NOMO-1 treated with DMSO at 0.1 percent for 48 hours (cell line): ENCODE measurements at regions not wholly inside any gene's neighbourhood (a gene's known extent, or its start where the extent isn't known, plus 50 kb on each side); places are given as distances from the start of the nearest gene placed in this dataset.

Experiments
- DNase-seq: peaks from one replicate; lab custom pipeline; 2025; ENCODE audit not compliant: unreplicated experiment; lab: John Stamatoyannopoulos, UW

DNA sequence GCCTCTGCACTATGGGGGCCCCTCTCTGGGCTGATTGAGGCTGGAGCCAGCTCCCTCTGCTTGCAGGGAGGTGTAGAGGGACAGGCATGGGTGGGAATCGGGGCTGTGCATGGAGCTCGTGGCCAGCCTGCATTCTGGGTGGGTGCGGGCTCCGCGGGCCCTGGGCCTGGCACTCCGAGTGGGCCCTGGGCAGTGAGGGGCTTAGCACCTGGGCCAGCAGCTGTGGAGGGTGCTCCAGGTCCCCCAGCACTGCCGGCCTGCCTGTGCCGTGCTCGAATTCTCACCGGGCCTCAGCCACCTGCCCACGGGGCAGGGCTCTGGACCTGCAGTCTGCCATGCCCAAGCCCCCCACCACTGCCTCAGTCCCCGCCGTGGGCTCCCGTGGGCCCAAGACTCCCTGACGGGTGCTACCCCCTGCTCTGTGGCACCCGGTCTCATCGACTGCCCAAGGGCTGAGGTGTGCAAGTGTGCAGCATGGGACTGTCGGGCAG lies 681.2 kb downstream of the PDHA2 start:
- DNase-seq = no peak

DNA sequence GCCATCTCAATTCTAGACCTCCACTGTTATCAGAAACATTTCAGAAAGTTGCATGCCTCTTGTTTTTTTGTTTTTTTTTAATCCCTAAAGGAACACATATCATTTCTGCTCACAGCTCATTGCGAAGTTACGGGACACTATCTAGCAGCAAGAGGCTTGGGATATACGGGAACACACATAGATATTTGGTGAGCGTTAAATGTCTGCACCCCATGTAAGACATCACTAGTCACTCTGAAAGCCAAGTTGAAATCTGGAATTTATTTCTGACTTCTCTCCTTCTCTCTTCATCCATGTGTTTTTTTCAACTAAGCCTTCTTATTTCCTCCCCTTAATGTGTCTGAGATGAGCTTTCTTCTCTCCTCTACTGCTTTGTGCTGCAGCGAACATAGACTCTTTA lies 683.7 kb downstream of the PDHA2 start:
- no peak for DNase-seq

DNA sequence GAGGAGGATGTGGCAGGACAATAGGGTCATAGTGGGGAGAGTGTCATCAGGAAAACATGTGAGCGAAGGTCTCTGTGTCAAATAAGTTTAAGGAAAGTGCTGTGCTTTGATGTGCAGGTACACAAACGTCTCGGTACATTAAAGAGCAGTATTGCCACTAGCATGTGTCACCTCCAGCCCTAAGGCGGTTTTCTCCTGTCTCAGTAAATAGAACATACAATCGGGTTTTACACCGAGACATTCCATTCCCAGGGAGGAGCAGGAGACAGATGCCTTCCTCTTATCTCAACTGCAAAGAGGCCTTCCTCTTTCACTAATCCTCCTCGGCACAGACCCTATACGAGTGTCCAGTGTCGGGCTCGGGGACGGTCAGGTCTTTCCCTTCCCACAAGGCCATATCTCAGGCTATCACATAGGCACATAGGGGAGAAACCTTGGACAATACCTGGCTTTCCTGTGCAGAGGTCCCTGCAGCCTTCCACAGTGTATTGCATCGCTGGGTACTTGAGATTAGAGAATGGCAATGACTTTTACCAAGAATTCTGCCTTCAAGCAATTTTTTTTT lies 684.5 kb downstream of the PDHA2 start:
- DNase-seq = no peak

DNA sequence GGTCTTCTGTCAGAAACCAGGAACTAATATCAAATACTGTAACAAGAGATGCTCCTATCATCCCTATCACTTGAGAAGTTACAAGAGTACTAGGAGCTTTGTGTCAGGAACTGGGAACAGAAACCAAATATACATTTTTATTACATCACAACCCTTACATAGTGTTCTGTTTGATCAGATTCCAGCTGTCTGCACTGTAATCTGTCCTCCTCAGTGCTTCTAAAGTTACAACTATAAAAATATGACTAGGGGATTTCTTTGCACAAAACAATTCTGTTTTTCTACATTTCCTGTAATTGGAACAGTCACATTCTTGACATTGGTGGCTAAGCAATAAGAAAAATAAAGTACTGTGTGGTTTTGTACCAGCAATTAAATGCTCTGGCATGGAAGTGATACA lies 686.0 kb downstream of the PDHA2 start:
- no peak for DNase-seq

DNA sequence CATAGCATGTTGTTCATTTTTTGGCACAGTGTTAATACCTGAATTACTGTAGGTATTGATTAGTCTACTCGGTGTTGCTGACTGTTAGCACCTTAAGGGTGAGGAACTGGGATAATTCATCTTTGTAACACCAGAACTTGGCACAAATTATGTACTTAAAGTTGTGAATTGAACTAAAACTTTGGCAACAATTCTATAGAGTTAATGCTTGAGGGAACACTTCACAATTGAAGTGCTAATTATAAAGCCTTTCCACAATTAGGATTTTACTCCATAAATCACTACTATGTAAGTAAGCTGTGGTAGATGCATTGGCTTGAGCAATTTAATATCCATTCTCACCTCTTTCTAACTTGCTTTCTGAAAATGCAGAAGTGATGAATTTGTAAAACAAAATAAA lies 686.7 kb downstream of the PDHA2 start:
- DNase-seq = no peak

DNA sequence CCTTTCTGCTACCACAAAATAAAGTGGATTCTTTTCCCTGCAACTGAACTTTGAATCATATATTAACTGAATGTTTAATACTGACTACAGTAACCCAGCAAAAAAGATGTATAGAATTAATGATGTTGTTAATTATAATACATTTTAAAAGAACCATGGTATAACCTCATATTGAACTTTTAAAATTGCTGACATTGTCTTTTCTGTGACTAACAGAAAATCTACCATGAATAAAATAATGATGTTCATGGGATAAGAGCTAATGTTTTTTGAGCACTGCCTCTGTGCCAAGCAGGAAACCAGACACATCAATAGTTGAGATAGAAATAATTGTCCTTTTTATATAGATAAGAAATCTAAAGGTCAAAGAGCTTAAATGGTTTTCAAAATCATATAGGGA lies 691.9 kb downstream of the PDHA2 start:
- DNase-seq = no peak

DNA sequence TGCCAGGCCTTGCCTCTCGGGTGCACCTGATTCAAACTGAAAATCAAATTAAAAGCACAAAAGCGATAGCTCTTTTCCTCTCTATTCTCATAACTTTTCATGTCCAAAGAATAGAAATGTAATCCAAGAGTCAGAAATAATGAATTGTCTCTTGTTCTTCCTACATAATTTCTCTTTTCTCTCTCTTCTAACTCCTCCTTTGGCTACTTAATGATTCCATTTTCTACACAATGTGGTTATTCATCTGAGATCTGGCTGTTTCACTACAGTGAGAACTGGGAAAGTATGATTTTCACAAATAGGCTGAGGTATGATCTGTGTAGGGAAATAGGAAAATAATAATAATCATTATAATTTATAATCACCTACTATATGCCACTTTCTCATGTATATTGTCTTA lies 703.5 kb downstream of the PDHA2 start:
- no peak for DNase-seq

DNA sequence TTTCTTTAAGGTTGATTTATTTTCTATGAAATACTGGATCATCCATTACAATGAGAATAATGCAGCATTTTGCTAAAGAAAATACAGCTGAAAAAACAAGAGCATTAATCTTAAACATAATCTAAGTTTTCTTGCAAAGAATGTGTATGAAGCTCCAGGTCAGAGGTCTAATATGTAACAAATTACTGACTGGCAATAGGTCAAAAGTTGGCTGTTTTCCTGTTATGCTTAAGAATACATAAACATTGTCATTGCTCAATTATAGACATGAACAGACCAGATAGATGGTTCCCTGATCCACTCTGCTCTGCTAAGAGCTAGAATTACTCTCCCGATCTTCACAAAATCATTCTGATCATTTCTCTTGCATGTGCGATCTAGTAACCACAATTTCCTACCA lies 718.6 kb downstream of the PDHA2 start:
- DNase-seq = no peak

DNA sequence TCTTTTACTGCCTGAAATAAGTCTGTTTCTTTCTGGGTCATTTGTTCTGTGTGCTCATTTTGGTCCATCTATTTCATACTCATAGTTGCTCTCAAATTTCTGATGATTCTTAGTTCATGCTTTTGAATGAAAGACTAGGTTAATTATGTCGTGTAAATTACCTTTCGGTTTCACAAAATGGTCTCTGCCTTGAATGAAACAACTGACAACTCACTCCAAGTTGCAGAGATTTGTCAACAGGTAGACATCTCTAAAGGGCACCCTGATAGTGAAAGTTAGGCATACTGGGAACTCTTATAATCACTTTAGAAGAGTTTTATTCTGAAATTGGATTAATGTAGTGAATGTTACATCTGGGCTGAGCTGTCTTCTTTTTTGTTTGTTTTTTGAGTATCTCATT lies 726.9 kb downstream of the PDHA2 start:
- DNase-seq = no peak

DNA sequence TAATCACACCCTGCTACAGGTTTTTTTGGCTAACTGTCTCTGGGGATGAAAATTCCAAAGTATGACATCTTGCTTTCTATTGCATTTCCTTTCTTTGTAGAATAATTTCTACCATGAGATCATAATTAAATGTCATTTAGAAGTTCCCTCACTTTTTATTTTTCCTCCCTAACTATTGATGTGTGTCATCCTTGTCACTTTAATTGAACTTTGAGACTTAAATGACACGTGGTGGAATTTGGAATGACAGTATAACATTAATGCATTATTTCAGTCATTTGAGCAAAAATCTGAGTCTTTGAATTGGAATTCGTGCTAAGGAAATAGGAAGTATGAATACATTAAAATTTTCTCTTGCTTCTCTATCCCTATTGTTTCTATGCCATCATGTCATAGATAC lies 745.4 kb downstream of the PDHA2 start:
- no peak for DNase-seq

DNA sequence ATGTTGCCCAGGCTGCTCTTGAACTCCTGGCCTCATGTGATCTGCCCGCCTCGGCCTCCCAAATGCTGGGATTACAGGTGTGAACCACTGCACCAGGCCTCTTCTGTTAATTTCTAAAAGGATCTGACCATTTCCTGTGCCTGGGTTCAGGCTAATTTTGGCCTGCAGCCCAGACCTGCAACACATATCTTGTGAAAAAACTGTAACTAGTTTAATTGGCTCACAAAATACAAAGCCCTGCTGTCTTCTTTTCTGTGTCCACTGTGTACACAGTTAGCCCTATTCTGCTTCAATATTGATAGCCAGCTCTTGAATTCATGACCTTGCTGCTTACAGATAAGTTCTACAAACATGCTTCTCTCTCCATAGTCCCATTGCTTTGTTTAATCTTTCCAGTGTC lies 753.5 kb downstream of the PDHA2 start:
- DNase-seq = no peak

DNA sequence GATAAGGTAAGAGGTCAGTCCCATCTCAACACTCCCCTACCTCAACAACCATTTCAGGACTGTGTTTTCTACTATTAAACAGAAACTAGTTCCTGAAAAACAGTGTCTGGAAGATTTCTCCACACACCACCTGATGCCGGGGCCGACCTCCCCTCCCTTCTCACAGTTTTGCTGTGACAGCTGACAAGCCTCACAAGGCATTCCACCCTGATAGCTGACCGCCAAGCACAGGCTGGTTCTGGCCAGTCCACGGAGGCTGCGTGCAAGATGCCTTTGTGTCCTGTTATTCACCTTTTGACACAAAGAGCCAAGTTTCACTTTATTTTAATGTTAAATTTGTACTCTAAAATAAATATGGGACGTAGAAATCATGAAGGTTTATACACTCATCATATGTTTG lies 758.6 kb downstream of the PDHA2 start:
- DNase-seq = no peak

DNA sequence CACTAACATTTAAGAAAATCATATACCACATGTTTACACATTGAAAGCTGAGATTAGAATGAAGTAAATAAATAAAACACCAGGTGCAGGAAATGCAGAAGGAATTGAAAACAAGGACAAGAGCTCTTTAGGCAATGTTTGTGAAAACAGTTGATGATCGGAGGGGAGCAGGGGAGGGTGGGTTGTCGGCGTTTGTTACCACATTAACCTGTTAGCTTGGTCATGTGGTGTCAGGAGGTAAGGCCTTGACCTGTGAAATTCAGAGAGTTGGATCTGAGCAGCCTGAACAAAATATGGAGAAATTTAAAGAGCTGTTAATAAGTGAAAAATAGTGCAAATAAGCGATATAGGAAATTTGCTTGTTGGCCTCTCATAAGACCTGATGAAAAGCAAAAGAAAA lies 759.9 kb downstream of the PDHA2 start:
- DNase-seq = no peak

DNA sequence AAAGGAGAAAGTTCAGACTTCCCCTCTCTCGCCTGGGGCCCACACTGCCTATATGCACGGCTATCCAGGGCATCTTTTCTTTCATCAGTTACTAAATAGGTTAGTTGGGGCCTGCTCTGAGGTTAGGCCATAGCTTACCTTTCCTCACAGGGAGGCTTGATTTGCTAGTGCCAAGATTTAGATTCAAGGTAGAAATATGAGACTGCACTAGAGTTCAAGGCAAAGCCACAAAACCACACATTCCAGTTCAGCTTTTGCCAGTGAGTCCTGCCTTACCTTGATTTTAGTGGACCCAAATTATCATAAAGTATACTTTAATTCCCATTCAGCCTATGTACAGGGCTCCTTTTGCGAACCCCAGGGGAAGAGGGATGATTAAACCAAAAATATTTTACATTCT lies 762.8 kb downstream of the PDHA2 start:
- no peak for DNase-seq

DNA sequence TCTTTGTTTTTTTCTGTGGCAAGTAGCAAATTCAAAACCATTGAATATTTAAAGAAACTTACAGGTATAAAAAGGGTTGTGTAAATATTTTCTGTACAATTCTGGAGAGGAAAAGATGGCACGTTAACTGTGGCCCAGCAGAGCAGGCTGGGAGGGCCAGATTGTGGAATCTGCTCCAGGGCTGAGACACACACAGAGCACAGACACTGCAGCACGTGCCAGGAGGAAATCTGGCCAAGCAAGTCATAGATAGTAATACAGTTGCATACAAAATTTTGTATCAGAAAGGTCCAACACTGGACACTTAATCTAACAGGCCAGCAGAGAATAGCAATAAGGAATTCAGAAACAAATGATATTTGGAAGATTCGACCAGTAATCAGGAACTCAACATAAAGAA lies 763.7 kb downstream of the PDHA2 start:
- DNase-seq = no peak

DNA sequence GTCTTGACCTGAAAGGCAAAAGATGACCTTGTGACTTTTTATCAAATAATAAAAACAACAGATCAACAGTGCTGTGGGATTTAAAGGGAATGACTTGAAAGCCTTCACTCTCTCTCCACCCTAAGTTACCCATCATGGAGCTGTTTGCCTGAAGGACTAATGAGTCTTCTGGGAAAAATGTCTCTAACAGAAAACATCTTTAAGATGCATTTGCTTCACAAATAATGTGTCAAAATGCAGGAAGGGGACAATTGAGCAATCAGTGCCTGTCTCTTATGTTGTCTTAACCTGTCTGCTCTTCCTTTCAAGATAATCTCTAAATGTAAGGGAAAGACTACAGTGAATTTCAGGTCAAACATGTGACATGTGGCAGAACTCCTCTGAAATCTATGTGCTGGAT lies 766.6 kb downstream of the PDHA2 start:
- DNase-seq = no peak

DNA sequence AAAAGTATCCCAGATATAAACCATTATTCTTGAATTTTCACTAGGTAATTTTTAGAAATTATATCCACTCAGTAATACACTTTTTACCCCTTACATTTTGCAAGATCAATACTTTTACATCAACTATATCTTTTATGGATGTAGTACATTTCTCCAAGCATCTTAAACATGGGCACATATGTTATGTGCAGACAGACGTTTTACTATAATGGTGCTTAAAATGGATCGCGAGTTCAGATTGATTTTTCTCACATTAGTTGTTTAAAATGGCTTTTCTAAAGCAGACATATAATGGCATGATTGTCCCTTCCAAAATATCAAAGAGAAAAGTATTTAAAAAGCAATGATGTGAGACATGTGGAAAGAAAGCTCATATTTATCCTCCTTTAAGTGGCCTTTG lies 786.1 kb downstream of the PDHA2 start:
- no peak for DNase-seq

DNA sequence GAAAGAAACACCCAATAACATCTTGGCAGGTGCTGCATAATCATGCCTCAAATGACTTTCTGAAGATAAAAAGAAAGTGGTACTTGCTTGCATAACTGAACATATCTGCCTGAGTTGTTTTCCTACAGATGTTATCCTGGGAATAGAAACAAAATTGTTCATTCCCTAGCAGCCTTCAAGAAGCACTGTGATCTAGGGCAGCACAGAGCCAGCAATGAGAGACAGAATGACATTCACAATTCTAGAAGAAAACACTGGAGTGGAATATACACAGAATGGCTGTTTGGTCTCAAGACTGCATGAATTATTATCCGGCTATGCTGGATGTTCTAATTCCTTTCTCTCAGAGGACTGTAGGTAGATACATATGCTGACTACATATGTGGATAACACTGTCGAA lies 790.9 kb downstream of the PDHA2 start:
- DNase-seq = no peak

DNA sequence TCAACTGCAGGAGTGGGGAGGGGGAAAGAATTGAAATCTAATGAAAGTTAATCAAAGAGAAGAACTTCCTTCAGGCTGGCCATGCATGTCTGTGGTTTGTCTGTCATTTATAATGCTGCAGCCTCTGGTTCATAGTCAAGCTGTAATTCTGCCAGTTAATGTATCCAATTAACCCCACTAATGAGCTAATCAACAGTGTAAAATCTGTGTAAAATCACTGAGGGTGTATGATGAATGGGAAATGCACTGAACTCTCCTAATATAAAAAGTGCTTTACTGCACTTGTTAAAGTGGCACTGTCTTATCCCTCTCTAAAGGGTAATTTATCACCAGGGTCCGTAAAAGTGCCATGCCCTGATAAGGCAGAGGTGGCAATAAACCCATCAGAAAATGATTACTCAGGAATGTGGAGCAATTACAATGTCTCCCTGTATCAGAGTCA lies 798.1 kb downstream of the PDHA2 start:
- DNase-seq = no peak

DNA sequence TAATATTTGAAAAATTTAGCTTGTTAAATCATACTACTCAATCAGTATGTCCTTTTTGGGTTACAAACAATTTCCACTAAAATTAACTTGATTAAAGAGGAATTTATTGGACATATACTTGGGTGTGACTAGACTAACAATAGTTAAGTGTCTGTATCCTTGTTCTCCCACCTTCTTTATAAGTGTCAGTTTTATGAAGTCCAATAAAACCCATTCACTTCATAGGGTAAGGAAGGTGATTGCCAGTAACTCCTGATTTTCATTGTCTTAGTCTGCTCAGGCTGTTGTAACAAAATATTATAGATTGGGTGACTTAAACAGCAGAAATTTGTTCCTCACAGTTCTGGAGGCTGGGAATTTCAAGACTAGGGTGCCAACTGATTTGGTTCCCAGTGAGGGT lies 800.0 kb downstream of the PDHA2 start:
- no peak for DNase-seq

DNA sequence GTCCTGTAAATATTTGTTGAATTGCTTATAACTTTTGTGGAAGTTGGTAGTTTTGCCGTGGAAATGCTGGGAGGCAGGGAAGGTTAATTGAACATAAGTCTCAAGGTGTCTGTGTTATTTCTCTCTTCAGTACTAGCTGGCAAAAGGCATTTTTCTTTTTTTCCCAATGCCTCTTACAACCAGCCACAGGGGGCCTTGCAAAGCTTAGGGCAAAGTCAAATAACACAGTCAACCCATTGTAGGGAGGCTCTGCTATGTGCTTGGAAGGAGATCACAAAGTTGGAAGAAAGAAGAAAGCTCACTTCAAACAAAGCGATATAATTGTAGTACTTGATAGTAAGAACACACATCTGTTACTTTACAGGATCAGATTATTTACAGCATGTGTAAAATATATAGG lies 802.6 kb downstream of the PDHA2 start:
- no peak for DNase-seq

DNA sequence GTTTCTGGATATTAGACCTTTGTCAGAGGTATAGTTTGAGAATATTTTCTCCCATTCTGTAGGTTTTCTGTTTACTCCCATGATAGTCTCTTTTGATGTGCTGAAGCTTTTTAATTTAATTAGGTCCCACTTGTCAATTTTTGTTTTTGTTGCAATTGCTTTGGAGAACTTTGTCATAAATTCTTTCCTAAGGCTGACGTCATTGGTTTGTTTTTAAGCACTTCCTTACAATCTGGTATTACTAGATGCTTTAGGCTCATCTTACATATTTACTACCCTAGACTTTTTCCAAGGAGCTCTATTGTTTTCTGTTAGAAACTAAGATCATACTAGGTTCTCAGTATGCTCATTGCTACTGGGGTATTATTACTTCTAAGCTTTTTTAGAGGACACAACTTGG lies 806.3 kb downstream of the PDHA2 start:
- DNase-seq = no peak

DNA sequence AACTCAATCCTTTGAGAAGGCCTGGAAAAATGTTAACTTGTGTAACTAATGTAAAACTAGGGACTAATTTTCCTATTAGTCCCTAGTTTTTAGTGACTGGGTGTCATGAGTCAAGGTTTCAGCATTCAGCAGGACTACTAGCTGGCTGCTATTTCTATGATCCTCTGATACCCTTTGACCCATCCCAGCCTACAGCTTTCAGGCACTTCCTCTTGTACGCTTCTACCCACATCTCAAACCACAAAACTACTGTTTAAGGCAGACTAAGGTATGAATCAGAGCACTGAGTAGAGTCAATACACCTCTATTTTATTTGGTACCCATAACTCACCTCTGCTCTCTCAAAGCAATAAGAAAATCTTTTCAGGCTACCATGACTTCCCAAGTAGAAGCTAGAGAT lies 809.6 kb downstream of the PDHA2 start:
- no peak for DNase-seq

DNA sequence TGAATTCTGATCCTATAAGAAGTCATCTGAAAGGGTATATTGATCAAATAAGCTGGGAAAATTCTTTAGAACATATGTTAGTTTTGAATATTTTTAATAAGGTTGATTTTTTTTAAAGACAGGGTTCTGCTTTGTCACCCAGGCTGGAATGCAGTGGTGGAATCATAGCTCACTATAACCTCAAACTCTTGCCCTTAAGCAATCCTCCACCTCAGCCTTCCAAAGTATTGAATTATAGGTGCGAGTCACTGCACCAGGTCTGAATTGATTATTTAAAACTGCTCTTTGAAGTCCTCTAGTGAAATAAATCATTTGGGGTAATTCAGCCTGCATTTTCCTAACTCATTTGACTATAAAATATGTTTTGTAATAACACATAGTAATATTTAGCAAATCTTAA lies 812.3 kb downstream of the PDHA2 start:
- no peak for DNase-seq
